ENCODE measurements at regions not wholly inside any gene's neighbourhood (a gene's known extent, or its start where the extent isn't known, plus 50 kb on each side); places are given as distances from the start of the nearest gene placed in this dataset.

DNA sequence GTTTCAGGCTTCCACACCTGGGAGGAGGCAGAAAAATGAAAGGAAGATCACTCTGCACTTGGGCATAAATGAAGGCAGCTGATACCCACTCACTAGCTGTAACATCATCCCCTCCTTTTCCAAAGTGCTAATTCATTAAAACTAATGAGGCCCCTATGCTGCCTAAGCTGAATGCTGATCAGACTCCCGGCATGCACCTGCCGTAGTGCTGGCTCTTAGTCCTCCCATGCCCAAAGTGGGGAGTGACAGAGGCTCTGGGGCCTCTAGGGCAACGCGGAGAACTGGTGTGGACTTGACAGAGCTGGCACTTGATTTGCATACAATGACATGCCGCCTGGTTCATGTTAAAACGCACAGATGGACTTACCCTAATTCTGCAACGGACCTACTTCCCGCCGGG is 96.5 kb upstream of the NCAM1 start:
- no peak for FAIRE-seq

DNA sequence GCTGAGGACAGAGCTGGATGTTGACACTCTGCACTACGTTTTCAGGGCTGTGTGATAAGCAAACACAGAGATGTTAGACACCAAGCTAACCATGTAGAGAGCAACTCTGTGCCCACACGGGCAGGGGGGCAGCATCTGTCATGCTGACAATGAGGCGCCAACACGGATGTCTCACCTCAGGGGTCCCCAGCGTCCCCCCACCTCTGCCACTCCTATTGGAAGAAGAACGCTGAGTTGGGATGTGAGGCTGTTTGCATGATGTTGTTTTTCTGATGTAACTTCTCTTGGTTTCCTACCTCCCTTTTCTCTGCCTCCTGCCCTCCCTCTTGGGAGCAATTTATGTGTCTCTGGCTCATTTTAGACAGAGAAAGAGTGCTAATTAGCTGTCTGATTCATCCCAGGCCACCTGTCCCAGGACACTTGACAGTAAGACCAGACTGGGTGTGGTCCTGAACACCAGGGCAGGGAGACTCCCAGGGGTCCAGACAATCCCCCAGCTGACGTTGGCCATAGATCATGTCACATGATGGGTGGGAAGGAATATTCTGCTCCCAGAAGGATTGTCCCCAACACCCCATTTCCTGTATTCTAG is 89.2 kb upstream of the NCAM1 start:
- peak; percentile 88 for FAIRE-seq
- Histone ChIP-seq H3K27me3 (ENCODE audit: control insufficient read depth, insufficient read depth, low read length) (no peaks in the 10 kb centered on the region), H3K4me3 (ENCODE audit: low read depth, low read length) (no peak overlapping the region), H3K36me3 (ENCODE audit: control insufficient read depth, insufficient read depth, low read length) (no peaks in the 10 kb centered on the region)
- TF ChIP-seq, protein P1, sequence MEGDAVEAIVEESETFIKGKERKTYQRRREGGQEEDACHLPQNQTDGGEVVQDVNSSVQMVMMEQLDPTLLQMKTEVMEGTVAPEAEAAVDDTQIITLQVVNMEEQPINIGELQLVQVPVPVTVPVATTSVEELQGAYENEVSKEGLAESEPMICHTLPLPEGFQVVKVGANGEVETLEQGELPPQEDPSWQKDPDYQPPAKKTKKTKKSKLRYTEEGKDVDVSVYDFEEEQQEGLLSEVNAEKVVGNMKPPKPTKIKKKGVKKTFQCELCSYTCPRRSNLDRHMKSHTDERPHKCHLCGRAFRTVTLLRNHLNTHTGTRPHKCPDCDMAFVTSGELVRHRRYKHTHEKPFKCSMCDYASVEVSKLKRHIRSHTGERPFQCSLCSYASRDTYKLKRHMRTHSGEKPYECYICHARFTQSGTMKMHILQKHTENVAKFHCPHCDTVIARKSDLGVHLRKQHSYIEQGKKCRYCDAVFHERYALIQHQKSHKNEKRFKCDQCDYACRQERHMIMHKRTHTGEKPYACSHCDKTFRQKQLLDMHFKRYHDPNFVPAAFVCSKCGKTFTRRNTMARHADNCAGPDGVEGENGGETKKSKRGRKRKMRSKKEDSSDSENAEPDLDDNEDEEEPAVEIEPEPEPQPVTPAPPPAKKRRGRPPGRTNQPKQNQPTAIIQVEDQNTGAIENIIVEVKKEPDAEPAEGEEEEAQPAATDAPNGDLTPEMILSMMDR (IDR thresholded peaks at IDR 0.05; ENCODE audit: insufficient read depth, low read length, severe bottlenecking): no peak
- DNase-seq (ENCODE audit: low read depth): no peak

More for the DNA sequence above, 96.5 kb upstream of the NCAM1 start:
- Histone ChIP-seq H3K36me3 (ENCODE audit: control insufficient read depth, insufficient read depth, low read length) (no peaks in the 10 kb centered on the region), H3K27me3 (ENCODE audit: control insufficient read depth, insufficient read depth, low read length) (peaks cover 2% of the 10 kb centered on the region), H3K4me3 (ENCODE audit: low read depth, low read length) (no peak overlapping the region)
- DNase-seq (ENCODE audit: low read depth): no peak
- TF ChIP-seq, protein P1 (IDR thresholded peaks at IDR 0.05; ENCODE audit: insufficient read depth, low read length, severe bottlenecking): no peak

DNA sequence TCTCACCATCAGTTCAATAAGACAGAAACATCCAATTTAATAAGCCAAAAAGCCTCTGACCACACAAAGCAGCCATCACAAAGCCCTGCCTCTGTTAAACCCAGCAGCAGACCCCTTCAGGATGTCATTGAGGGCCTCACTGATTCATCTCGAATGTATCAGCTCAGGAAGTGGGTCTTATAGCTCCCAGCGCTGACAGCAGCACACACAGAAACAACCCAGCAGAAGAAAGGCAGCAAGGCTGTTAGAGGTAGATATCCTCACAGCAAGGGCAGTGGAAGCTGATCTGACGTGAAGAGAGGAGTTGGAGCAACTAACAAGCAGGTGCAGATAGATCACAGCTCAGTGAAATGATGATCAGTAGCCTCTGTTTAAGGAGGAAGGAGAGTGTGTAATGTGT is 86.2 kb upstream of the NCAM1 start:
- Histone ChIP-seq H3K4me3 (ENCODE audit: low read depth, low read length) (no peak overlapping the region), H3K36me3 (ENCODE audit: control insufficient read depth, insufficient read depth, low read length) (no peaks in the 10 kb centered on the region), H3K27me3 (ENCODE audit: control insufficient read depth, insufficient read depth, low read length) (no peaks in the 10 kb centered on the region)
- DNase-seq (ENCODE audit: low read depth) (no peak), FAIRE-seq (no peak)
- TF ChIP-seq, protein P1 (IDR thresholded peaks at IDR 0.05; ENCODE audit: insufficient read depth, low read length, severe bottlenecking): no peak

DNA sequence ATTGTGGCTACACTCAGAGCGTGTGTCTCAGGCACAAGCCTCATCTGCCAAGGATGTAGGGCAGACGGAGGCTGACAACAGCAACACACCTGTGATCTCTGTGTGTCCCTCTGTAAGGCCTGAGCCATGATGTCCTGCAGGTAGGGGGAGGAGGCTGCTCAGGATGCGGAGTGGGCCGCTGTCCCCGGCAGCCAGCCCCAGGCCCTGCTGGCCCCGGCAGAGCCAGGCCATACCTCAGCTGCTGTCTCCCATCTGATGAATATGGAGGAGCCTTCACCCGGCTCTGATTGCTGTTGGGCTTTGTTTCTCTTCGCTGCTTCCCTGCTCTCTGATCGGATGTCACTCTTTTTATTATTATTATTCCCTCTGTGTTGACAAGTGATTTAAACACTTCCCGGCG is 83.6 kb upstream of the NCAM1 start:
- DNase-seq (ENCODE audit: low read depth): no peak
- FAIRE-seq: no peak
- no peak overlapping the region for H3K4me3 ChIP-seq (ENCODE audit: low read depth, low read length)
- H3K36me3 ChIP-seq (ENCODE audit: control insufficient read depth, insufficient read depth, low read length): no peaks in the 10 kb centered on the region
- no peaks in the 10 kb centered on the region for H3K27me3 ChIP-seq (ENCODE audit: control insufficient read depth, insufficient read depth, low read length)
- TF ChIP-seq, protein P1 (IDR thresholded peaks at IDR 0.05; ENCODE audit: insufficient read depth, low read length, severe bottlenecking): no peak

DNA sequence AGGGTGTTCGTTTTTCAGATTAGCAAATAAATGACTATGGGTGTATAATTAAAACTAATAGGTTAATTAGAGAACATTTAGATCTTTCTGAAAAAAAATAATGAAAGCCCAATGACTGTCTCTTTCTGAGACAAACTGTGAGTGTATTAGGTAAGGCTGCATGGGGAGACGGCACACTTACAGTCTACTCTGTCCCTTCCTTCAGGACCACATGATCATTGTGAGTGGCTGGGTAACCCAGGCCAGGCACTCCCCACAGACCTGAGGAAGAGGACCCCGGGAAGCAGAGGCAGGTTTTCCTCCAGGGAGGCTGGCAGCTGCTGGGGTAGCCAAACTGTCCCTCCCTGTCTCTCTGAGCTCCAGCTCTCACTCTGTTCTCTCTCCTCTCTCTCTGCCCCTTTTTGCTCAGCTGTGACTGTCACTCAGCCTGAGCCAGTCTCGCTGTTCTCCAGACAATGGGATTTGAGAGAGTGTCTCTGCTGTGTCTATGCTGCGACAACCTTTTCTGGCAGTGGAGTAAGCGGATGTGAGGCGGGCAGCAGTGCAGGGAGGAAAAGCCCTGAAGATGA is 83.1 kb upstream of the NCAM1 start:
- TF ChIP-seq, protein P1 (IDR thresholded peaks at IDR 0.05; ENCODE audit: insufficient read depth, low read length, severe bottlenecking): no peak
- no peaks in the 10 kb centered on the region for H3K36me3 ChIP-seq (ENCODE audit: control insufficient read depth, insufficient read depth, low read length)
- no peak for DNase-seq (ENCODE audit: low read depth)
- FAIRE-seq: no peak
- no peak overlapping the region for H3K4me3 ChIP-seq (ENCODE audit: low read depth, low read length)
- H3K27me3 ChIP-seq (ENCODE audit: control insufficient read depth, insufficient read depth, low read length): no peaks in the 10 kb centered on the region

DNA sequence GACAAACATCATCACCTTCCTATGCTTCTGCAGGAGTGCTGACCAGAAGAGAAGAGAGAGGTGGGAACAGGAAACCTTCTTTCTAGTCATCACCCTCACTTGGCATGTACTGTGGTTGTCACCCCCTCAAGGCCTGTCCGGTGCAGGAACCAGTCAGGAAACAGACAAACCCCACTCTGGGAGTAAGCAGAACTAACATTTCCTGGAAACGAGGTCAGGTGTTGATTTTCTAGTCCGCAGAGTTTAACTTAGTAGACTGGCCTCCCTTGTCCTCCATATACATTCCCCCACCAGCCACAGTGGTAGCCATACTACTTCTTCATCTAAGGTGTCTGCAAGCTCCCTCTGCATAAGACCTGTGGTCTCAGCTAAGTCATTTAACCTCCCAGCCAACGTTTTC is 80.7 kb upstream of the NCAM1 start:
- FAIRE-seq: no peak
- Histone ChIP-seq H3K36me3 (ENCODE audit: control insufficient read depth, insufficient read depth, low read length) (no peaks in the 10 kb centered on the region), H3K27me3 (ENCODE audit: control insufficient read depth, insufficient read depth, low read length) (no peaks in the 10 kb centered on the region), H3K4me3 (ENCODE audit: low read depth, low read length) (no peak overlapping the region)
- TF ChIP-seq, protein P1 (IDR thresholded peaks at IDR 0.05; ENCODE audit: insufficient read depth, low read length, severe bottlenecking): no peak
- DNase-seq (ENCODE audit: low read depth): no peak

All from bronchial epithelial cell (primary cell).